Esophagus squamous epithelium (tissue), 5 donors: ENCODE measurements at regions not wholly inside any gene's neighbourhood (a gene's known extent, or its start where the extent isn't known, plus 50 kb on each side); places are given as distances from the start of the nearest gene placed in this dataset.
"Not testable (repeated sequence)": the region's sequence is repeated elsewhere in the genome, so short reads cannot be mapped to it uniquely, and the experiment has no call there.

ENCODE experiments used
- DNase-seq: peaks from one replicate; lab custom pipeline; 2025; lab: John Stamatoyannopoulos, UW
- H3K27ac ChIP-seq, 4 donors: fragments of 200-600 bp; sonication (generic); one replicate each; pipeline ENCODE4 v1.5.1; 2016 to 2019; ENCODE audit warnings: mild to moderate bottlenecking in 1 of 4
- H3K27me3 ChIP-seq, 4 donors: fragments of 200-600 bp; sonication (generic); 1 replicate in 3 of 4; 2 replicates in 1 of 4; pipeline versions ENCODE4 v1.5.1 to v1.6.0; 2017 to 2021; ENCODE audit warnings: antibody characterized with exemption in 1 of 4
- H3K36me3 ChIP-seq, 3 donors: fragments of 200-600 bp; sonication (generic); one replicate each; pipeline ENCODE4 v1.5.1; 2016 to 2019
- H3K4me1 ChIP-seq, 3 donors: fragments of 200-600 bp; sonication (generic); one replicate each; pipeline ENCODE4 v1.5.1; 2017 to 2019
- H3K4me3 ChIP-seq, 4 donors: fragments of 200-600 bp; sonication (generic); 1 replicate in 3 of 4; 2 replicates in 1 of 4; pipeline ENCODE4 v1.5.1; 2016 to 2019; ENCODE audit warnings: mild to moderate bottlenecking in 2 of 4, moderate library complexity in 1 of 4
- H3K9me3 ChIP-seq, 3 donors: fragments of 200-600 bp; sonication (generic); one replicate each; pipeline ENCODE4 v1.5.1; 2016 to 2019
- POLR2A ChIP-seq, 4 donors: fragments of 450-650 bp; IDR thresholded peaks; one replicate each; pipeline ENCODE4 v1.6.1; 2017; ENCODE audit warnings: antibody characterized with exemption in 4 of 4, mild to moderate bottlenecking in 4 of 4, moderate library complexity in 3 of 4
- WGBS, 2 donors: methylation state at CpG; one replicate each; pipeline ENCODE4 v1.1.5; 2018; 5-methylcytosine and 5-hydroxymethylcytosine counted together
- intact Hi-C: fragments of 100-400 bp; cut with DNase I; formaldehyde crosslinking; loops from one replicate; pipeline ENCODE4 v1.15.0; 2022
- TF ChIP-seq, protein P1 (sequence below), 6 experiments: fragments of 450-650 bp in 4 of 6; fragments of 200-600 bp in 2 of 6; sonication (generic) in 2 of 6; IDR thresholded peaks; one replicate each; pipeline ENCODE4 v1.5.1; 2016 to 2019; ENCODE audit warnings: antibody characterized with exemption in 6 of 6, mild to moderate bottlenecking in 4 of 6, moderate library complexity in 4 of 6
- donor health status: DM: yes; HTN: yes; CAD: no.

- H3K9me3 ChIP-seq, DNase-seq, intact Hi-C loops, H3K36me3 ChIP-seq, H3K4me3 ChIP-seq, H3K27me3 ChIP-seq, H3K27ac ChIP-seq, H3K4me1 ChIP-seq: not testable (repeated sequence)
- WGBS, 2 donors: 76 to 81% methylated on average over 2 of the region's 2 CpGs
Measured at GRCh38 chr15:84094720-84095119, 140.9 kb upstream of the GOLGA6L4 start.

DNA sequence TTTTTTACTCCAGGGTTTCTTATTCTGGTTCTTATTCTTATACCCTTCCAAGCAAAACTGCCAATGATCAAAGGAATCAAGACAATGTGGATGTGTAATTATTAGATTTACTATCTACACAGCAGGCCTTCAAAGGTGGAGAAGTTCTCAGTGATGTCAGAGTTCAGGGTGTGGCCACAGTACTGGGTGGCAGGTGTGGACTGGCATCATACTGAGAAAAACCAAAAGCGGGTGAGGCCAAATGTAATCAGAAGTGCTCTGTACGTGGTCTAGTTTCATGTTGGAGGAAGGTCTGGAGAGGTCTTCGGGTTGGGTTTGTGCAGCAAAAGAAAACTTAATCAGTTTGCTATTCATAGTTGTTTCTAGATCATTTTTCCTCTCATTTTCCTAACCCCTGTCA is 138.5 kb upstream of the GOLGA6L4 start:
- H3K27me3 ChIP-seq, H3K4me3 ChIP-seq, H3K4me1 ChIP-seq, H3K27ac ChIP-seq, intact Hi-C loops, H3K9me3 ChIP-seq, H3K36me3 ChIP-seq, DNase-seq: not testable (repeated sequence)
- 52 to 66% methylated on average over 3 of the region's 3 CpGs for WGBS, 2 donors

DNA sequence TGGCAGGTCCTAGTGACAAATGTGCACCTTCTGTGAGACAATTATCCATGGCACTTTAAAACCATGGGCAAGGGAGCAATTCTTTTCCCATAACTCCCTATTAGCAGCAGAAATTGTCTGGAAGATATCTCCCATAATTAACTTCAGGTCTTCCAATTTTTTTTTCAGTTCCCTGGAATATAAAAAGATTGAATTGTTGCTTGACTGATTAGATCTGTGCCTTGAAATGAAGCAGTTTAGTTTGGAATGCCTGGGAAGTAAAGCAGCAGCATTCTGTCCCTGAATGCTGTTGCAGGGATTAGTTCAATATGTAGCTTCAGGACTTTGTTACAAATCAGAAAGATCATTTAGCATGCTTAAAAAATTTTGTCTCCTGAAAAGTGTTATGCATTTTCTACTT is 137.0 kb upstream of the GOLGA6L4 start:
- intact Hi-C loops: no loop called here

GRCh38 chr15:84099181-84099580 is 136.4 kb upstream of the GOLGA6L4 start:
- no peak overlapping the region for H3K27ac ChIP-seq
- no peaks in the 10 kb centered on the region for H3K36me3 ChIP-seq
- intact Hi-C loops: no loop called here
- peaks cover 0 to 3% (median 0%) of the 10 kb centered on the region in 4 donors for H3K27me3 ChIP-seq
- WGBS, 2 donors: 10 to 13% methylated on average over 1 of the region's 1 CpG
- TF ChIP-seq POLR2A (IDR thresholded peaks at IDR 0.05): no peak
- TF ChIP-seq, protein P1, sequence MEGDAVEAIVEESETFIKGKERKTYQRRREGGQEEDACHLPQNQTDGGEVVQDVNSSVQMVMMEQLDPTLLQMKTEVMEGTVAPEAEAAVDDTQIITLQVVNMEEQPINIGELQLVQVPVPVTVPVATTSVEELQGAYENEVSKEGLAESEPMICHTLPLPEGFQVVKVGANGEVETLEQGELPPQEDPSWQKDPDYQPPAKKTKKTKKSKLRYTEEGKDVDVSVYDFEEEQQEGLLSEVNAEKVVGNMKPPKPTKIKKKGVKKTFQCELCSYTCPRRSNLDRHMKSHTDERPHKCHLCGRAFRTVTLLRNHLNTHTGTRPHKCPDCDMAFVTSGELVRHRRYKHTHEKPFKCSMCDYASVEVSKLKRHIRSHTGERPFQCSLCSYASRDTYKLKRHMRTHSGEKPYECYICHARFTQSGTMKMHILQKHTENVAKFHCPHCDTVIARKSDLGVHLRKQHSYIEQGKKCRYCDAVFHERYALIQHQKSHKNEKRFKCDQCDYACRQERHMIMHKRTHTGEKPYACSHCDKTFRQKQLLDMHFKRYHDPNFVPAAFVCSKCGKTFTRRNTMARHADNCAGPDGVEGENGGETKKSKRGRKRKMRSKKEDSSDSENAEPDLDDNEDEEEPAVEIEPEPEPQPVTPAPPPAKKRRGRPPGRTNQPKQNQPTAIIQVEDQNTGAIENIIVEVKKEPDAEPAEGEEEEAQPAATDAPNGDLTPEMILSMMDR (IDR thresholded peaks at IDR 0.05): no peak
- H3K9me3 ChIP-seq: no peaks in the 10 kb centered on the region
- H3K4me3 ChIP-seq: no peak overlapping the region
- no peaks in the 10 kb centered on the region for H3K4me1 ChIP-seq
- DNase-seq: no peak

More for the DNA sequence above, 137.0 kb upstream of the GOLGA6L4 start:
- no peak overlapping the region for H3K4me3 ChIP-seq
- no peak overlapping the region for H3K27ac ChIP-seq
- no peaks in the 10 kb centered on the region for H3K4me1 ChIP-seq
- no peaks in the 10 kb centered on the region for H3K36me3 ChIP-seq
- peaks cover 0 to 3% (median 0%) of the 10 kb centered on the region in 4 donors for H3K27me3 ChIP-seq
- TF ChIP-seq POLR2A (IDR thresholded peaks at IDR 0.05): no peak
- TF ChIP-seq, protein P1 (IDR thresholded peaks at IDR 0.05): no peak
- H3K9me3 ChIP-seq: no peaks in the 10 kb centered on the region
- no peak for DNase-seq

DNA sequence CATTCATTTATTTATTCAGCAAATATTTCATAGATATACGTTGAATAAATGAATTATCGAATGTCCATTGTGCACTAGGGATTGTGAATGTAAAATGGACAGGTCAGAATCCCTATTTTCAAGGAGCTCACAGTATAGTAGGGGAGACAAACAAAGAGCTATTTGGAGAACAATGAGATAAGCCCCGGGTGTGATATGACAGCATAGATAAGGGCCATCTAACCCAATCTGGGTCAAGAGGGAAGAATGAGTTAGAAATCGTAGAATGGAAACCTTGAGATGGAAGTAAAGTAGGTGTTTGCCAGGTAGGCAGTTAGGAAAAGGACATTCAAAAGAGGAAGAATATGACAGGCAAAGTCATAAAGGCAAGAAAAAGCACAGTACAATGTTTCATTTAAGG is 132.2 kb upstream of the GOLGA6L4 start:
- no peaks in the 10 kb centered on the region for H3K4me1 ChIP-seq
- no peak for DNase-seq
- WGBS, 2 donors: 75 to 81% methylated on average over 4 of the region's 4 CpGs
- no peaks in the 10 kb centered on the region for H3K9me3 ChIP-seq
- TF ChIP-seq, protein P1 (IDR thresholded peaks at IDR 0.05): no peak
- TF ChIP-seq POLR2A (IDR thresholded peaks at IDR 0.05): no peak
- no peak overlapping the region for H3K4me3 ChIP-seq
- no peaks in the 10 kb centered on the region for H3K36me3 ChIP-seq
- H3K27ac ChIP-seq: no peak overlapping the region
- intact Hi-C loops: no loop called here
- H3K27me3 ChIP-seq: no peaks in the 10 kb centered on the region

DNA sequence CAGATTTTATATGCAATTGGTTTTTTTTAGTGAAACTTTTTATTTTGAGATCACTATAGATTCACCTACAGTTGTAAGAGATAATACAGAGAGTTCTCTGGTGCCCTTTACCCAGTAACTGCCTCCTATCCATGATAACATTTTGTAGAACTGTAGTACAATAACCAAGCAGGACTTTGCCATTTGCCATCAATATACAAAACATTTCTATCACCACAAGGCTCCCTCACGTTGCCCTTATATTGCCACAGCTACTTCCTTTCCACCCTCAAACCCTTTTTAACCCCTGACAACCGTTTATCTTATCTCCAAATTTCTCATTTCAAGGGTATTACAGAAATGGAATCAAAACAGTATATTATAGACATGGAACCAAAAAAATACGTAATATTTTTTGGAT is 130.7 kb upstream of the GOLGA6L4 start:
- no peak for DNase-seq
- WGBS, 2 donors: 65 to 70% methylated on average over 3 of the region's 3 CpGs
- no peak overlapping the region for H3K27ac ChIP-seq
- no peaks in the 10 kb centered on the region for H3K4me1 ChIP-seq
- intact Hi-C loops: no loop called here
- TF ChIP-seq, protein P1 (IDR thresholded peaks at IDR 0.05): no peak
- no peak for TF ChIP-seq POLR2A (IDR thresholded peaks at IDR 0.05)
- H3K9me3 ChIP-seq: no peaks in the 10 kb centered on the region
- no peaks in the 10 kb centered on the region for H3K27me3 ChIP-seq
- no peak overlapping the region for H3K4me3 ChIP-seq
- no peaks in the 10 kb centered on the region for H3K36me3 ChIP-seq
